Astrocyte of the spinal cord (primary cell): ENCODE measurements at regions not wholly inside any gene's neighbourhood (a gene's known extent, or its start where the extent isn't known, plus 50 kb on each side); places are given as distances from the start of the nearest gene placed in this dataset.
"Not testable (repeated sequence)": the region's sequence is repeated elsewhere in the genome, so short reads cannot be mapped to it uniquely, and the experiment has no call there.

Experiments used
- DNase-seq: peaks from one replicate; pipeline ENCODE4 v3.0.0; 2011; ENCODE audit warnings: low read depth, low spot score
- H3K4me3 ChIP-seq: 2 replicates; pipeline ENCODE4 v1.5.1; 2011; ENCODE audit warnings: low read depth, mild to moderate bottlenecking, low read length, moderate library complexity
- CTCF ChIP-seq: IDR thresholded peaks from 2 replicates; pipeline ENCODE4 v1.5.1; 2012; ENCODE audit warnings: low read depth, mild to moderate bottlenecking, low read length, inconsistent platforms
- in situ Hi-C: cut with HindIII; loops from 2 replicates; pipeline ENCODE4 v1.10.0; 2017; ENCODE audit warnings: low sequenced_read_pairs

GRCh38 chr13:87538366-87539052 lies 132.7 kb upstream of the SLITRK5 start:
- in situ Hi-C loops = no loop called here
- no peak for TF ChIP-seq CTCF
- H3K4me3 ChIP-seq = no peak overlapping the region
- no peak for DNase-seq

- TF ChIP-seq CTCF = no peak
- no peak for DNase-seq
- H3K4me3 ChIP-seq = no peak overlapping the region
- in situ Hi-C loops = no loop called here
These were observed 118.0 kb upstream of the SLITRK5 start for GRCh38 chr13:87553142-87553541.

GRCh38 chr13:87554045-87554444 lies 117.1 kb upstream of the SLITRK5 start:
- in situ Hi-C loops = no loop called here
- no peak overlapping the region for H3K4me3 ChIP-seq
- TF ChIP-seq CTCF = no peak
- DNase-seq = no peak

GRCh38 chr13:87557788-87558187 lies 113.4 kb upstream of the SLITRK5 start:
- TF ChIP-seq CTCF = no peak
- in situ Hi-C loops = no loop called here
- no peak overlapping the region for H3K4me3 ChIP-seq
- DNase-seq = no peak

GRCh38 chr13:87561580-87561979 lies 109.6 kb upstream of the SLITRK5 start:
- in situ Hi-C loops, DNase-seq, H3K4me3 ChIP-seq: not testable (repeated sequence)

GRCh38 chr13:87570669-87571068 lies 100.5 kb upstream of the SLITRK5 start:
- no peak for TF ChIP-seq CTCF
- no peak for DNase-seq
- H3K4me3 ChIP-seq = no peak overlapping the region
- in situ Hi-C loops = no loop called here

- H3K4me3 ChIP-seq = no peak overlapping the region
- in situ Hi-C loops = no loop called here
- TF ChIP-seq CTCF = no peak
- no peak for DNase-seq
These were observed 88.8 kb upstream of the SLITRK5 start for GRCh38 chr13:87582399-87582798.
